ENCODE measurements at regions not wholly inside any gene's neighbourhood (a gene's known extent, or its start where the extent isn't known, plus 50 kb on each side); places are given as distances from the start of the nearest gene placed in this dataset.

DNA sequence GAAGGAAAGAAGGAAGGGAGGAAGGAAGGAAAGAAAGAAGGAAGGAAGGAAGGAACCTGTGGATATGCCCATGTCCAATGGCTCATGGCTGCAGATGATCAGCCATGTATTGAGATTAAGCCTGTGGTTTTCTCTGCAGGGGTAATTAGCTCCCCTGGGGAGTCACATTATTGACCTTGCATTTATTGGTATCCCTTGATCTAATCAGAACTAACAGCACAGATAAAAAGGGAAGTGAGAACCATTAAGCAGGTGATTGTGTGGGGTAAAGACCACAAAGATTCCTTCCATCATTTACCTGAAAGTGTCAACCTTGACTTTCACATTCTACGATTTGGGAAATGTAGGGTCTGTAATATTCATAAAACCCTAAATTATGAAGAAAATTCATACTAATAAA lies 390.7 kb downstream of the BRINP2 start:
- Histone ChIP-seq H3K4me3 (no peak overlapping the region), H3K36me3 (ENCODE audit: low read depth) (no peaks in the 10 kb centered on the region), H3K9me3 (peaks cover 2% of the 10 kb centered on the region), H3K4me1 (ENCODE audit: low read depth) (no peaks in the 10 kb centered on the region)
- no peak for DNase-seq
- intact Hi-C loops (cut with DNase I, micrococcal nuclease), result no loop called here
- TF ChIP-seq, protein P1, sequence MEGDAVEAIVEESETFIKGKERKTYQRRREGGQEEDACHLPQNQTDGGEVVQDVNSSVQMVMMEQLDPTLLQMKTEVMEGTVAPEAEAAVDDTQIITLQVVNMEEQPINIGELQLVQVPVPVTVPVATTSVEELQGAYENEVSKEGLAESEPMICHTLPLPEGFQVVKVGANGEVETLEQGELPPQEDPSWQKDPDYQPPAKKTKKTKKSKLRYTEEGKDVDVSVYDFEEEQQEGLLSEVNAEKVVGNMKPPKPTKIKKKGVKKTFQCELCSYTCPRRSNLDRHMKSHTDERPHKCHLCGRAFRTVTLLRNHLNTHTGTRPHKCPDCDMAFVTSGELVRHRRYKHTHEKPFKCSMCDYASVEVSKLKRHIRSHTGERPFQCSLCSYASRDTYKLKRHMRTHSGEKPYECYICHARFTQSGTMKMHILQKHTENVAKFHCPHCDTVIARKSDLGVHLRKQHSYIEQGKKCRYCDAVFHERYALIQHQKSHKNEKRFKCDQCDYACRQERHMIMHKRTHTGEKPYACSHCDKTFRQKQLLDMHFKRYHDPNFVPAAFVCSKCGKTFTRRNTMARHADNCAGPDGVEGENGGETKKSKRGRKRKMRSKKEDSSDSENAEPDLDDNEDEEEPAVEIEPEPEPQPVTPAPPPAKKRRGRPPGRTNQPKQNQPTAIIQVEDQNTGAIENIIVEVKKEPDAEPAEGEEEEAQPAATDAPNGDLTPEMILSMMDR (IDR thresholded peaks at IDR 0.05), result no peak
- ATAC-seq, result no peak

- TF ChIP-seq, protein P1 (IDR thresholded peaks at IDR 0.05), result no peak
- H3K4me1 ChIP-seq (ENCODE audit: low read depth), result no peaks in the 10 kb centered on the region
- peaks cover 13% of the 10 kb centered on the region for H3K9me3 ChIP-seq
- ATAC-seq, result no peak
- intact Hi-C loops (cut with DNase I, micrococcal nuclease), result no loop called here
- no peak for DNase-seq
- H3K4me3 ChIP-seq, result no peak overlapping the region
- H3K36me3 ChIP-seq (ENCODE audit: low read depth), result no peaks in the 10 kb centered on the region
These were observed 387.6 kb downstream of the BRINP2 start for GRCh38 chr1:177558372-177558771.

DNA sequence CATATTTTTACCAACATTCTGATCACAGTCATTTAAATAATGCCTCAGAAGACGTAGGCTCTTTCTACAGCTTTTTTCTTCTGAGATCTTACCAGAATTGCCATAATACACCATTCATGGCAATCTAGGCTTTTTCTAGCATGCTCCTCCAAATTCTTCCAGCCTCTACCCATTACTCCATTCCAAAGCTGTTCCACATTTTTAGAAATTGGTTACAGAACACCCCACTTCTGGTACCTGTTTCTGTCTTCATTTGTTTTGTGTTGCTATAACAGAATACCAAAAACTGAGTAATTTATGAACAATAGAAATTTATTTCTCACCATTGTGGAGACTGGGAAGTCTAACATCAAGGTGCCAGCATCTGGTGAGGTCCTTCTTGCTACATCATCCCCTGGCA lies 385.4 kb downstream of the BRINP2 start:
- no peaks in the 10 kb centered on the region for H3K4me1 ChIP-seq (ENCODE audit: low read depth)
- TF ChIP-seq, protein P1 (IDR thresholded peaks at IDR 0.05), result no peak
- H3K36me3 ChIP-seq (ENCODE audit: low read depth), result no peaks in the 10 kb centered on the region
- DNase-seq (no peak), ATAC-seq (no peak)
- H3K4me3 ChIP-seq, result no peak overlapping the region
- intact Hi-C loops (cut with DNase I, micrococcal nuclease), result no loop called here
- peaks cover 13% of the 10 kb centered on the region for H3K9me3 ChIP-seq

- ATAC-seq (no peak), DNase-seq (no peak)
- TF ChIP-seq, protein P1 (IDR thresholded peaks at IDR 0.05), result no peak
- Histone ChIP-seq H3K4me1 (ENCODE audit: low read depth) (peaks cover 3% of the 10 kb centered on the region), H3K4me3 (no peak overlapping the region), H3K36me3 (ENCODE audit: low read depth) (no peaks in the 10 kb centered on the region), H3K9me3 (no peaks in the 10 kb centered on the region)
- intact Hi-C loops (cut with DNase I, micrococcal nuclease), result no loop called here
These were observed 376.4 kb downstream of the BRINP2 start for GRCh38 chr1:177547200-177547599.

DNA sequence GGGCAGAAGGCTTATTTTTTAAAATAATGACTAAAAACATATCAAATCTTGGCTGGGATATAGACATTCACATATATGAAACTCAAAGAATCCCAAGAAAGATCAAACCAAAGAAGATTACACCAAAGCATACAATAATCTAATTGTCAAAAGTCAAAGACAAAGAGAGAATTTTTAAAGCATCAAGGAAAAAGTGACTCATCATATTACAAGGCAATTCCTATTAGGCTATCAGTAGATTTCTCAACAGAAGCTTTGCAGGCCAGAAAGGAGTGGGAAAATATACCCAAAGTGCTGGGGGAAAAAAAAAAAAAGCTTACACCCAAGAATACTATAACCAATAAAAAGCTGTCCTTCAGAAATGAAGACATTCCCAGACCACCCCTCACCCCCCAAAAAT lies 375.6 kb downstream of the BRINP2 start:
- no peaks in the 10 kb centered on the region for H3K9me3 ChIP-seq
- DNase-seq (no peak), ATAC-seq (no peak)
- H3K4me3 ChIP-seq, result no peak overlapping the region
- intact Hi-C loops (cut with DNase I, micrococcal nuclease), result no loop called here
- TF ChIP-seq, protein P1 (IDR thresholded peaks at IDR 0.05), result no peak
- H3K36me3 ChIP-seq (ENCODE audit: low read depth), result no peaks in the 10 kb centered on the region
- peaks cover 3% of the 10 kb centered on the region for H3K4me1 ChIP-seq (ENCODE audit: low read depth)

GRCh38 chr1:177526201-177526600 lies 355.4 kb downstream of the BRINP2 start:
- H3K4me3 ChIP-seq, result no peak overlapping the region
- DNase-seq (no peak), ATAC-seq (no peak)
- H3K4me1 ChIP-seq (ENCODE audit: low read depth), result no peaks in the 10 kb centered on the region
- no peaks in the 10 kb centered on the region for H3K36me3 ChIP-seq (ENCODE audit: low read depth)
- TF ChIP-seq, protein P1 (IDR thresholded peaks at IDR 0.05), result no peak
- intact Hi-C loops (cut with DNase I, micrococcal nuclease), result no loop called here
- H3K9me3 ChIP-seq, result no peaks in the 10 kb centered on the region
